ENCODE measurements at regions not wholly inside any gene's neighbourhood (a gene's known extent, or its start where the extent isn't known, plus 50 kb on each side); places are given as distances from the start of the nearest gene placed in this dataset.
"Not testable (repeated sequence)": the region's sequence is repeated elsewhere in the genome, so short reads cannot be mapped to it uniquely, and the experiment has no call there.

DNA sequence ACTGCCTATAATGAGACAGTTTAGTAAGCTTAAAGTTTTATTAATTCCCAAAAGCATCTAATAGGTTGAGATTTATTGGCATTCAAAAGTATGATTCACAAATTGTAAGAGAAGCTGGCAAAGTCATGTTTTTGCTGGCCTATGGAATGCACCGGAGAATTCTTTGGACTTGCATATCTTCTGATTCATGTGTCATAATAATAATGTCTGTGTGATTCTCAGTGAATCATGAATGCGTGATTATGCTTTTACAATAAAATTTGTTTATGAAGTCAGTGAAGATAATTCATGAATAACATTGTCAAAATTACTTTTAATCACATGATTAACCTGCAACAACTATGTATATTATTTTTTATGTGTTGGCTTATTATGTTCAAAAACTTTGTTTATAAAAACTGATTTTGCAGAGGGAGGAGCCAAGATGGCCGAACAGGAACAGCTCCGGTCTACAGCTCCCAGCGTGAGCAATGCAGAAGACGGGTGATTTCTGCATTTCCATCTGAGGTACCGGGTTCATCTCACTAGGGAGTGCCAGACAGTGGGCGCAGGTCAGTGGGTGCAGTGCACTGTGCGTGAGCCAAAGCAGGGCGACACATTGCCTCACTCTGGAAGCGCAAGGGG is 389.2 kb downstream of the SRGAP2C start:
- DNase-seq (ENCODE audit: low read depth in 2 of 2): not testable (repeated sequence)

DNA sequence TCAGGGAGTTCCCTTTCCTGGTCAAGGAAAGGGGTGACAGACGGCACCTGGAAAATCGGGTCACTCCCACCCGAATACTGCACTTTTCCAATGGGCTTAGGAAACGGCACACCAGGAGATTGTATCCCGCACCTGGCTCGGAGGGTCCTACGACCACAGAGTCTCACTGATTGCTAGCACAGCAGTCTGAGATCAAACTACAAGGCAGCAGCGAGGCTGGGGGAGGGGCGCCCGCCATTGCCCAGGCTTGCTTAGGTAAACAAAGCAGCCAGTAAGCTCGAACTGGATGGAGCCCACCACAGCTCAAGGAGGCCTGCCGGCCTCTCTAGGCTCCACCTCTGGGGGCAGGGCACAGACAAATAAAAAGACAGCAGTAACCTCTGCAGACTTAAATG is 389.7 kb downstream of the SRGAP2C start:
- not testable (repeated sequence) for DNase-seq (ENCODE audit: low read depth in 2 of 2)

- DNase-seq (ENCODE audit: low read depth in 2 of 2): not testable (repeated sequence)
Observed at GRCh38 chr1:121582898-121583297, 398.1 kb downstream of the SRGAP2C start.

DNA sequence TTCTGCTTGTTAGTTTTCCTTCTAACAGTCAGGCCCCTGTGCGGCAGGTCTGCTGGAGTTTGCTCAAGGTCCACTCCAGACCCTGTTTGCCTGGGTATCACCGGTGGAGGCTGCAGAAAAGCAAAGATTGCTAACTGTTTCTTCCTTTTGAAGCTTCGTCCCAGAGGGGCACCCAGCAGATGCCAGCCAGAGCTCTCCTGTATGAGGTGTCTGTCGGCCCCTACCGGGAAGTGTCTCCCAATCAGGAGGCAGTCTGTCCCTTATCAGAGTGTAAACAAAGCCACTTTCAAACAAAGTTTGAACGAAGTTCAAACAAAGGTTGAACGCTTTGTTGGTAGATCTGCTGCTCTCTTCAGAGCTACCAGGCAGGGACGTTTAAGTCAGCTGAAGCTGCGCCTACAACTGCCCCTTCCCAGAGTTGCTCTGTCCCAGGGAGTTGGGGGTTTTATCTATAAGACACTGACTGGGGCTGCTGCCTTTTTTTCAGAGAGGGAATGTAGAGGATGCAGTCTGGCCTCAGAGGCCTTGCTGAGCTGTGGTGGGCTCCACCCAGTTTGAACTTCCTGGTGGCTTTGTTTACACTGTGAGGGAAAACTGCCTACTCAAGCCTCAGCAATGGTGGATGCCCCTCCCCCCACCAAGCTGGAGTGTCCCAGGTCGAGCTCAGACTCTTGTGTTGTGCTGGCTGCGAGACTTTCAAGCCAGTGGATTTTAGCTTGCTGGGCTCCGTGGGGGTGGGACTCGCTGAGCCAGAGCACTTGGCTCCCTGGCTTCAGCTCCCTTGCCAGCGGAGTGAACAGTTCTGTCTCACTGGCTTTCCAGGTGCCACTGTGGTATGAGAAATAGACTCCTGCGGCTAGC is 401.8 kb downstream of the SRGAP2C start:
- no peak for DNase-seq (ENCODE audit: low read depth in 2 of 2)

GRCh38 chr1:121587230-121587569 is 402.4 kb downstream of the SRGAP2C start:
- no peak for DNase-seq (ENCODE audit: low read depth in 2 of 2)

- DNase-seq (ENCODE audit: low read depth in 2 of 2): no peak
Observed at GRCh38 chr1:121587777-121588176, 403.0 kb downstream of the SRGAP2C start.

DNA sequence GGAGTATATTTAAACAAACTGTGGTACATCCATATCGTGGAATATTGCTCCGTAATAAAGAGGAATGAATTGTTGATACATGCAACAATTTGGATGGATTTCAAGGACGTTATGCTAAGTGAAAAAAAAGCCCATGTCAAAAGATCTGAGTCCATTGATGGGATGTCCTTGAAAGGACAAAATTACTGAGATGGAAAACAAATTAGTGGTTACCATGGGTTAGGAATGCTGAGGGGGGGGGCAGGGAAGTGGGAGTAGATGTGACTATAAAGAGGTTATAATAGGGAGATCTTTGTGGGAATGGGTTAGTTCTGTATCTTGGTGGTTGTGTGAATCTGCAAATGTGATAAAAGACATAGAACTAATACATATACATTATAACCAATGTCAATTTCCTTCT is 409.3 kb downstream of the SRGAP2C start:
- DNase-seq (ENCODE audit: low read depth in 2 of 2): no peak

GRCh38 chr1:121595089-121595488 is 410.3 kb downstream of the SRGAP2C start:
- DNase-seq (ENCODE audit: low read depth in 2 of 2): no peak

- DNase-seq (ENCODE audit: low read depth in 2 of 2): not testable (repeated sequence)
Observed at GRCh38 chr1:121604843-121605444, 420.2 kb downstream of the SRGAP2C start.

DNA sequence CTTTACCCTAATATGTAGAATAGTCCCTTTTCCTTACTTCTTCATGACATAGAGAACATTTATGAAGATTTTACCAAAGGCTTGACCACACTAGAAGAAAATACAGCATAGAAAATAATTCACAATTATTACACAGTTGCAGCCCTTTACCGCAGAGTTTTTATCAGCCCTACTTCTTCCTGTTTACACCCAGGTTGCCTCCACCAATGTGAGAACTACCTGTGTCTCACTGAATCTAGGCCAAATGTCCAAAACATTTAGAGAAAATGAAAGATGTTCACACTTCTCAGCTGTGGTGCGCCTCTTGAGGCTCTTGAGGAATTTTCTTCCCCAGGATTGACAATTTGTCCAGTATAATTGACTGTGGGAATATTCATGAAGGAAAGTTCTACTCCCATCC is 422.7 kb downstream of the SRGAP2C start:
- not testable (repeated sequence) for DNase-seq (ENCODE audit: low read depth in 2 of 2)

Data from stimulated activated CD8-positive, alpha-beta memory T cell treated with anti-CD3 and anti-CD28 coated beads, Interleukin-7, amount 100 ng/mL, for 4 hours (primary cell).